HepG2 (cell line): ENCODE measurements at regions not wholly inside any gene's neighbourhood (a gene's known extent, or its start where the extent isn't known, plus 50 kb on each side); places are given as distances from the start of the nearest gene placed in this dataset.

Source experiments
- ATAC-seq: fragments of 200-7000 bp; cut with Tn5 transposase; 3 replicates; pipeline ENCODE4 v1.9.1; 2020; ENCODE audit warnings: mild to moderate bottlenecking, moderate library complexity
- BruUV-seq: library from RNA; stranded (reverse); fragments of 400-500 nt; replicated peaks from 2 replicates; lab custom pipeline; 2021; lab: Mats Ljungman, UMichigan
- CTCF ChIA-PET: fragments of 300-600 bp; formaldehyde crosslinking; extraction: SDS; loops from one replicate; lab custom pipeline; 2021; ENCODE audit warnings: low total read pairs, inconsistent platforms, low intra/inter-chr PET ratio; lab: Yijun Ruan, JAX
- POLR2A ChIA-PET: fragments of 350-600 bp; sonication (Branson Sonifier 250); formaldehyde crosslinking; loops from one replicate; lab custom pipeline; 2020; ENCODE audit warnings: antibody characterized with exemption, inconsistent platforms; lab: Yijun Ruan, JAX
- DNase-seq: peaks from one replicate; pipeline ENCODE4 v3.0.0-alpha.2; 2015; ENCODE audit warnings: low spot score
- FAIRE-seq: peaks from 3 replicates; lab custom pipeline; 2011; peaks lifted over from hg19 to GRCh38; lab: Jason Lieb, UNC
- H2AFZ ChIP-seq: one replicate; pipeline ENCODE4 v1.6.1; 2011; ENCODE audit warnings: low read length, inconsistent platforms
- H3K27ac ChIP-seq: fragments of 300-600 bp; 3 replicates; pipeline ENCODE4 v1.8.0; 2011; ENCODE audit warnings: mixed run types, mild to moderate bottlenecking, mixed read lengths, low read length, inconsistent platforms; ENCODE audit not compliant: insufficient read depth; ENCODE audit errors: extremely low read length
- H3K27me3 ChIP-seq, 2 experiments: fragments of 200-600 bp in 1 of 2; 2 replicates in 1 of 2; 3 replicates in 1 of 2; pipeline versions ENCODE4 v1.6.0 to v1.8.0; 2011; ENCODE audit warnings: low read length in 2 of 2, mild to moderate bottlenecking in 2 of 2, moderate library complexity in 2 of 2, inconsistent platforms in 1 of 2; ENCODE audit not compliant: insufficient read depth in 2 of 2, control insufficient read depth in 1 of 2
- H3K36me3 ChIP-seq, 2 experiments: fragments of 200-600 bp in 1 of 2; replicated peaks in 1 of 2; 2 replicates in 1 of 2; 3 replicates in 1 of 2; pipeline versions ENCODE4 v1.5.1 to v1.8.0; 2011; ENCODE audit warnings: low read length in 2 of 2, inconsistent platforms in 1 of 2; ENCODE audit not compliant: insufficient read depth in 2 of 2, control insufficient read depth in 1 of 2
- H3K4me1 ChIP-seq: 2 replicates; pipeline ENCODE4 v1.5.1; 2012; ENCODE audit warnings: low read length, inconsistent platforms; ENCODE audit not compliant: insufficient read depth
- H3K4me2 ChIP-seq: 2 replicates; pipeline ENCODE4 v1.6.0; 2011; ENCODE audit warnings: low read depth, low read length, inconsistent platforms
- H3K4me3 ChIP-seq, 3 experiments: fragments of 200-600 bp in 1 of 3; sonication (generic), shearing (Covaris generic) in 1 of 3; replicated peaks in 1 of 3; 2 replicates each; pipeline ENCODE4 v1.5.1; 2011 to 2016; ENCODE audit warnings: low read length in 3 of 3, inconsistent platforms in 2 of 3, low read depth in 2 of 3, mild to moderate bottlenecking in 2 of 3, control low read depth in 1 of 3, mixed read lengths in 1 of 3; ENCODE audit not compliant: insufficient read depth in 1 of 3
- H3K79me2 ChIP-seq: one replicate; pipeline ENCODE4 v1.6.1; 2011; ENCODE audit warnings: low read length, inconsistent platforms; ENCODE audit not compliant: insufficient read depth
- H3K9ac ChIP-seq: 2 replicates; pipeline ENCODE4 v1.6.0; 2011; ENCODE audit warnings: mild to moderate bottlenecking, low read depth, low read length, inconsistent platforms; ENCODE audit not compliant: insufficient read depth
- H3K9me3 ChIP-seq: 2 replicates; pipeline ENCODE4 v1.5.1; 2012; ENCODE audit warnings: mild to moderate bottlenecking, low read length
- H4K20me1 ChIP-seq: 2 replicates; pipeline ENCODE4 v1.6.0; 2011; ENCODE audit warnings: inconsistent platforms, mild to moderate bottlenecking, low read length, moderate library complexity; ENCODE audit not compliant: insufficient read depth
- CEBPZ ChIP-seq: IDR thresholded peaks from 2 replicates; pipeline ENCODE4 v1.6.1; 2012; ENCODE audit warnings: low read length, improper control_type of control experiment
- GTF2F1 ChIP-seq: fragments of 150-350 bp; IDR thresholded peaks from 2 replicates; pipeline ENCODE4 v1.6.1; 2014; ENCODE audit warnings: low read length
- HMGA1 ChIP-seq: sonication (generic); formaldehyde crosslinking; conservative IDR thresholded peaks from 2 replicates; pipeline ENCODE4 v1.4.0; 2020; ENCODE audit warnings: missing genetic modification reagents
- HOXA7 ChIP-seq: sonication (generic); formaldehyde crosslinking; IDR thresholded peaks from 2 replicates; pipeline ENCODE4 v1.8.1; 2022; ENCODE audit warnings: mild to moderate bottlenecking, missing genetic modification reagents, moderate library complexity
- IRX3 ChIP-seq: sonication (generic); formaldehyde crosslinking; IDR thresholded peaks from 2 replicates; pipeline ENCODE4 v1.8.1; 2023; ENCODE audit warnings: mild to moderate bottlenecking, low read depth, missing genetic modification reagents, borderline replicate concordance
- LCORL ChIP-seq, 2 experiments: fragments of 450-650 bp in 1 of 2; sonication (generic) in 1 of 2; formaldehyde crosslinking in 1 of 2; IDR thresholded peaks; 2 replicates each; pipeline versions ENCODE4 v1.5.0 to v1.6.1; 2017 to 2020; ENCODE audit warnings: antibody characterized with exemption in 1 of 2, missing genetic modification reagents in 1 of 2
- NPAS2 ChIP-seq: sonication (generic); formaldehyde crosslinking; IDR thresholded peaks from 2 replicates; pipeline ENCODE4 v1.8.0; 2022; ENCODE audit warnings: mild to moderate bottlenecking, missing genetic modification reagents, borderline replicate concordance
- SMARCC2 ChIP-seq: fragments of 450-650 bp; IDR thresholded peaks from 2 replicates; pipeline ENCODE4 v1.6.1; 2017; ENCODE audit warnings: antibody characterized with exemption, mild to moderate bottlenecking
- ZBTB49 ChIP-seq: sonication (generic); formaldehyde crosslinking; IDR thresholded peaks from 2 replicates; pipeline ENCODE4 v1.4.0; 2020; ENCODE audit warnings: missing genetic modification reagents, borderline replicate concordance
- ZNF703 ChIP-seq: sonication (generic); formaldehyde crosslinking; IDR thresholded peaks from 2 replicates; pipeline ENCODE4 v1.5.1; 2020; ENCODE audit warnings: missing genetic modification reagents, mild to moderate bottlenecking, moderate library complexity, borderline replicate concordance
- ZNF766 ChIP-seq: sonication (generic); formaldehyde crosslinking; IDR thresholded peaks from 2 replicates; pipeline ENCODE4 v1.5.0; 2020; ENCODE audit warnings: missing genetic modification reagents, borderline replicate concordance
- ZNF879 ChIP-seq: sonication (generic); formaldehyde crosslinking; IDR thresholded peaks from 2 replicates; pipeline ENCODE4 v1.8.1; 2023; ENCODE audit warnings: missing genetic modification reagents
- ZSCAN22 ChIP-seq: sonication (generic); formaldehyde crosslinking; IDR thresholded peaks from 2 replicates; pipeline ENCODE4 v1.4.0; 2020; ENCODE audit warnings: mild to moderate bottlenecking, missing genetic modification reagents
- ZZZ3 ChIP-seq: sonication (generic); formaldehyde crosslinking; IDR thresholded peaks from 2 replicates; pipeline ENCODE4 v1.4.0; 2020; ENCODE audit warnings: missing genetic modification reagents, mild to moderate bottlenecking, borderline replicate concordance
- WGBS: methylation state at CpG from one replicate; pipeline ENCODE4 v1.1.6; 2017; ENCODE audit warnings: low lambda C conversion rate; 5-methylcytosine and 5-hydroxymethylcytosine counted together
- in situ Hi-C: cut with HindIII; loops from 2 replicates; pipeline ENCODE4 v1.10.0; 2017; ENCODE audit warnings: low pct_unique_long_range_greater_than_20kb; ENCODE audit not compliant: extremely low pct_ligation_motif_present
- intact Hi-C: fragments of 100-400 bp; cut with micrococcal nuclease; formaldehyde crosslinking; loops from one replicate; pipeline ENCODE4 v1.10.0; 2022; ENCODE audit not compliant: unreplicated experiment
- TF ChIP-seq, protein P1 (sequence below): sonication (generic); formaldehyde crosslinking; IDR thresholded peaks from 2 replicates; pipeline ENCODE4 v1.5.0; 2020; ENCODE audit warnings: missing genetic modification reagents

GRCh38 chr18:57088883-57089282 is 58.0 kb upstream of the BOD1L2 start (continued):
- TF ChIP-seq ZBTB49 = no peak
- no peak for TF ChIP-seq IRX3 (CRISPR knock-in tag)
- no peak for TF ChIP-seq ZNF703 (CRISPR knock-in tag)
- no peak for TF ChIP-seq CEBPZ
- no peak for TF ChIP-seq LCORL (IDR thresholded peaks at IDR 0.05)
- TF ChIP-seq LCORL (CRISPR knock-in tag; IDR thresholded peaks at IDR 0.05) = no peak

DNA sequence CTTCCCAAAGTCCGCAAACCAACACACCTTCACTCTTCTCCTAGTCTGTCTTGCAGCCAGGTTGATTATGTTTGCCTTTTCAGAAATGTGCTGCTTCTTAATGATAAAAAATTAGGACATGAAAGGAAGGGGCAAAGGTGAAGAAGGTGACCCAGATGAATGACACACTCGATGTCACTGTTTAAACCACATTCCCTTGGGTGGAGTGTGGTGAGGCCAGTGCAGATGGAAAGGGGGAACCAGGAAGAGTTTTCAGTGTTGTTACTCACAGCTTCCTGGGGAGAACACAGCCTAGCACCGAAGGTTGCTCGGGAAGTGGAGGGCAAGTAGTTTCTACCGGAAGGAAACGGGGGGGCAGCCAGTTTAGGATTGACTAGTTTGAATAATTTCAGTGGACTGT is 57.2 kb upstream of the BOD1L2 start:
- Histone ChIP-seq H3K4me3 (no peak overlapping the region), H3K27ac (no peak overlapping the region), H3K36me3 (no peaks in the 10 kb centered on the region), H3K9me3 (no peaks in the 10 kb centered on the region), H3K4me1 (no peaks in the 10 kb centered on the region), H4K20me1 (no peaks in the 10 kb centered on the region; the same call in 1 of the 2 replicates), H2AFZ (no peak overlapping the region), H3K9ac (no peak overlapping the region), H3K79me2 (no peaks in the 10 kb centered on the region), H3K27me3 (no peaks in the 10 kb centered on the region; a peak in 2 of 5 replicates), H3K4me2 (no peak overlapping the region)
- BruUV-seq = no TSS peak
- intact Hi-C loops (no loop called here), in situ Hi-C loops (no loop called here)
- no peak for FAIRE-seq
- no peak for DNase-seq
- WGBS = 23% methylated on average over 6 of the region's 6 CpGs
- ChIA-PET POLR2A (no interaction called here), CTCF (no interaction called here)
- no peak for ATAC-seq
- TF ChIP-seq ZSCAN22 (CRISPR knock-in tag) (no peak), ZNF766 (CRISPR knock-in tag) (no peak), ZNF879 (CRISPR knock-in tag) (no peak), NPAS2 (CRISPR knock-in tag) (no peak), ZZZ3 (no peak), HOXA7 (CRISPR knock-in tag) (no peak), GTF2F1 (no peak), HMGA1 (no peak), SMARCC2 (no peak)
- TF ChIP-seq, protein P1, sequence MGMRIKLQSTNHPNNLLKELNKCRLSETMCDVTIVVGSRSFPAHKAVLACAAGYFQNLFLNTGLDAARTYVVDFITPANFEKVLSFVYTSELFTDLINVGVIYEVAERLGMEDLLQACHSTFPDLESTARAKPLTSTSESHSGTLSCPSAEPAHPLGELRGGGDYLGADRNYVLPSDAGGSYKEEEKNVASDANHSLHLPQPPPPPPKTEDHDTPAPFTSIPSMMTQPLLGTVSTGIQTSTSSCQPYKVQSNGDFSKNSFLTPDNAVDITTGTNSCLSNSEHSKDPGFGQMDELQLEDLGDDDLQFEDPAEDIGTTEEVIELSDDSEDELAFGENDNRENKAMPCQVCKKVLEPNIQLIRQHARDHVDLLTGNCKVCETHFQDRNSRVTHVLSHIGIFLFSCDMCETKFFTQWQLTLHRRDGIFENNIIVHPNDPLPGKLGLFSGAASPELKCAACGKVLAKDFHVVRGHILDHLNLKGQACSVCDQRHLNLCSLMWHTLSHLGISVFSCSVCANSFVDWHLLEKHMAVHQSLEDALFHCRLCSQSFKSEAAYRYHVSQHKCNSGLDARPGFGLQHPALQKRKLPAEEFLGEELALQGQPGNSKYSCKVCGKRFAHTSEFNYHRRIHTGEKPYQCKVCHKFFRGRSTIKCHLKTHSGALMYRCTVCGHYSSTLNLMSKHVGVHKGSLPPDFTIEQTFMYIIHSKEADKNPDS (CRISPR knock-in tag) = no peak
